NOMO-1 treated with dmso at 0.1 percent for 144 hours (cell line): ENCODE measurements at regions not wholly inside any gene's neighbourhood (a gene's known extent, or its start where the extent isn't known, plus 50 kb on each side); places are given as distances from the start of the nearest gene placed in this dataset.
"Not testable (repeated sequence)": the region's sequence is repeated elsewhere in the genome, so short reads cannot be mapped to it uniquely, and the experiment has no call there.

Experiments
- DNase-seq: peaks from one replicate; lab custom pipeline; 2025; ENCODE audit not compliant: unreplicated experiment; lab: John Stamatoyannopoulos, UW

GRCh38 chr5:115469904-115470516, 74.6 kb downstream of the FEM1C start:
- no peak for DNase-seq

- DNase-seq: no peak
These were observed 76.9 kb downstream of the FEM1C start for GRCh38 chr5:115467628-115468027.

- DNase-seq: no peak
These were observed 79.1 kb downstream of the FEM1C start for GRCh38 chr5:115465431-115465830.

GRCh38 chr5:115463983-115464382, 80.6 kb downstream of the FEM1C start:
- no peak for DNase-seq

GRCh38 chr5:115461506-115462290, 82.9 kb downstream of the FEM1C start:
- DNase-seq: no peak

- DNase-seq: no peak
These were observed 83.5 kb downstream of the FEM1C start for GRCh38 chr5:115461093-115461492.

- no peak for DNase-seq
These were observed 84.1 kb downstream of the FEM1C start for GRCh38 chr5:115460472-115460871.

GRCh38 chr5:115459855-115460341, 84.7 kb downstream of the FEM1C start:
- DNase-seq: no peak

- DNase-seq: no peak
These were observed 86.2 kb downstream of the FEM1C start for GRCh38 chr5:115458416-115458815.

GRCh38 chr5:115458003-115458409, 86.6 kb downstream of the FEM1C start:
- no peak for DNase-seq

- DNase-seq: no peak
These were observed 87.0 kb downstream of the FEM1C start for GRCh38 chr5:115457571-115457970.

GRCh38 chr5:115456539-115457040, 88.0 kb downstream of the FEM1C start:
- no peak for DNase-seq

GRCh38 chr5:115456056-115456455, 88.5 kb downstream of the FEM1C start:
- no peak for DNase-seq

GRCh38 chr5:115455301-115455707, 89.3 kb downstream of the FEM1C start:
- DNase-seq: peak; percentile 7

GRCh38 chr5:115453391-115454095, 91.0 kb downstream of the FEM1C start:
- no peak for DNase-seq

GRCh38 chr5:115452536-115453235, 91.9 kb downstream of the FEM1C start:
- DNase-seq: no peak

GRCh38 chr5:115452083-115452482, 92.5 kb downstream of the FEM1C start:
- DNase-seq: no peak

- no peak for DNase-seq
These were observed 93.8 kb downstream of the FEM1C start for GRCh38 chr5:115450741-115451140.

GRCh38 chr5:115448630-115449029, 95.9 kb downstream of the FEM1C start:
- DNase-seq: not testable (repeated sequence)

GRCh38 chr5:115440782-115441451, 103.7 kb downstream of the FEM1C start:
- no peak for DNase-seq
